ENCODE measurements at regions not wholly inside any gene's neighbourhood (a gene's known extent, or its start where the extent isn't known, plus 50 kb on each side); places are given as distances from the start of the nearest gene placed in this dataset.

DNA sequence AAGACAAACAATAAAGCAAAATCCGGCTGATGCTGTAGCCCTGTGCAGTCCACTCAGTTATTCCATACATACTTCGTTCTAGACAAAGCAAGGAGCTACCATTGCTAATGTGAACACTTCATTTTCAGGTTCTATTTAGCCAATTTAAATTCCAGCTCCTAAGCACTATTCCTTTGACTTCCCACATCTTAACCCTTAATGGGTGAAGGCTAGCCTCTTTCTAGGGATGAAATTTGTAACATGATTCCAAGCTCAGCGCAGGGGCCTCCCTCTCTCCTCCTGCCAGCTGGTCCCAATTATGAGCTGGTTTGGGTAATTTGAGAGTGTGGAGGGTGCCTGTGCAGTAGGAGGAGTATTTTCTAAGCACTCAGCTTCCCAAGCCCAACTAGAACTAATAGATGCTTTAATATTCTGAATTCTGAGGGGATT, 53.9 kb upstream of the PTGFRN start (continued):
- TF ChIP-seq PAX8 (IDR thresholded peaks at IDR 0.05): no peak
- no peak for TF ChIP-seq FOXK2 (IDR thresholded peaks at IDR 0.05)

GRCh38 chr1:116856312-116856711, 53.4 kb upstream of the PTGFRN start:
- H4K20me1 ChIP-seq (ENCODE audit: control insufficient read depth, insufficient read depth): no peaks in the 10 kb centered on the region
- no peak overlapping the region for H3K4me2 ChIP-seq (ENCODE audit: control insufficient read depth, insufficient read depth)
- no peak for ATAC-seq
- H3K4me1 ChIP-seq (ENCODE audit: control insufficient read depth, insufficient read depth, low read length): 0 out of 2 replicates have a peak, but pooled peaks cover 3% of the 10 kb centered on the region
- no peaks in the 10 kb centered on the region for H3K36me3 ChIP-seq (ENCODE audit: control insufficient read depth in 2 of 2, insufficient read depth in 2 of 2, low read length in 1 of 2)
- CTCF ChIA-PET: interaction anchor here (0.8 to 2.9 kb wide), 21 partner anchors 21 to 205 kb away, joined by 3 to 16 read pairs (median 4); no protein-coding TSS in a partner anchor
- no peak for DNase-seq (ENCODE audit: low read depth, low spot score)
- no peak overlapping the region for H3K4me3 ChIP-seq
- TF ChIP-seq RCOR1 (conservative IDR thresholded peaks at IDR 0.05; ENCODE audit: low read depth, low read length) (no peak), NBN (IDR thresholded peaks at IDR 0.05) (no peak), ZNF24 (IDR thresholded peaks at IDR 0.05) (no peak), CHD2 (IDR thresholded peaks at IDR 0.05; ENCODE audit: borderline replicate concordance, low read depth, low read length) (no peak), ZBTB33 (IDR thresholded peaks at IDR 0.05) (no peak), TBL1XR1 (IDR thresholded peaks at IDR 0.05; ENCODE audit: low read depth, low read length) (no peak)
- TF ChIP-seq, protein P1, sequence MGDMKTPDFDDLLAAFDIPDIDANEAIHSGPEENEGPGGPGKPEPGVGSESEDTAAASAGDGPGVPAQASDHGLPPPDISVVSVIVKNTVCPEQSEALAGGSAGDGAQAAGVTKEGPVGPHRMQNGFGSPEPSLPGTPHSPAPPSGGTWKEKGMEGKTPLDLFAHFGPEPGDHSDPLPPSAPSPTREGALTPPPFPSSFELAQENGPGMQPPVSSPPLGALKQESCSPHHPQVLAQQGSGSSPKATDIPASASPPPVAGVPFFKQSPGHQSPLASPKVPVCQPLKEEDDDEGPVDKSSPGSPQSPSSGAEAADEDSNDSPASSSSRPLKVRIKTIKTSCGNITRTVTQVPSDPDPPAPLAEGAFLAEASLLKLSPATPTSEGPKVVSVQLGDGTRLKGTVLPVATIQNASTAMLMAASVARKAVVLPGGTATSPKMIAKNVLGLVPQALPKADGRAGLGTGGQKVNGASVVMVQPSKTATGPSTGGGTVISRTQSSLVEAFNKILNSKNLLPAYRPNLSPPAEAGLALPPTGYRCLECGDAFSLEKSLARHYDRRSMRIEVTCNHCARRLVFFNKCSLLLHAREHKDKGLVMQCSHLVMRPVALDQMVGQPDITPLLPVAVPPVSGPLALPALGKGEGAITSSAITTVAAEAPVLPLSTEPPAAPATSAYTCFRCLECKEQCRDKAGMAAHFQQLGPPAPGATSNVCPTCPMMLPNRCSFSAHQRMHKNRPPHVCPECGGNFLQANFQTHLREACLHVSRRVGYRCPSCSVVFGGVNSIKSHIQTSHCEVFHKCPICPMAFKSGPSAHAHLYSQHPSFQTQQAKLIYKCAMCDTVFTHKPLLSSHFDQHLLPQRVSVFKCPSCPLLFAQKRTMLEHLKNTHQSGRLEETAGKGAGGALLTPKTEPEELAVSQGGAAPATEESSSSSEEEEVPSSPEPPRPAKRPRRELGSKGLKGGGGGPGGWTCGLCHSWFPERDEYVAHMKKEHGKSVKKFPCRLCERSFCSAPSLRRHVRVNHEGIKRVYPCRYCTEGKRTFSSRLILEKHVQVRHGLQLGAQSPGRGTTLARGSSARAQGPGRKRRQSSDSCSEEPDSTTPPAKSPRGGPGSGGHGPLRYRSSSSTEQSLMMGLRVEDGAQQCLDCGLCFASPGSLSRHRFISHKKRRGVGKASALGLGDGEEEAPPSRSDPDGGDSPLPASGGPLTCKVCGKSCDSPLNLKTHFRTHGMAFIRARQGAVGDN (IDR thresholded peaks at IDR 0.05): no peak
- RAD21 ChIA-PET (ENCODE audit: unreplicated experiment): interaction anchor here (0.7 to 3.3 kb wide), 14 partner anchors 10 to 204 kb away, joined by 3 to 27 read pairs (median 4); partner anchors contain the start of gene TTF2
- no peaks in the 10 kb centered on the region for H3K9me3 ChIP-seq (replicated peaks; ENCODE audit: control insufficient read depth, insufficient read depth, low read length)
- POLR2A ChIA-PET: interaction anchor here (0.9 to 2.3 kb wide), 7 partner anchors 20 to 204 kb away, joined by 3 to 12 read pairs (median 4); partner anchors contain the start of gene TTF2
- H3K79me2 ChIP-seq (ENCODE audit: control insufficient read depth, insufficient read depth, low read length): no peaks in the 10 kb centered on the region
- H2AFZ ChIP-seq (ENCODE audit: control insufficient read depth, low read depth, low read length): no peak overlapping the region
- FAIRE-seq: no peak
- SMC1A ChIA-PET (ENCODE audit: uncharacterized antibody, unreplicated experiment): interaction anchor here (0.9 to 7.0 kb wide), 24 partner anchors 10 to 203 kb away, joined by 3 to 122 read pairs (median 4); partner anchors contain the start of genes CD2 and TTF2
- in situ Hi-C loops (cut with MboI) (no loop called here), intact Hi-C loops (cut with micrococcal nuclease; ENCODE audit: unreplicated experiment) (no loop called here)
- no peak overlapping the region for H3K9ac ChIP-seq (ENCODE audit: control insufficient read depth, insufficient read depth, low read length)
- H3K27me3 ChIP-seq (replicated peaks in 1 of 2; ENCODE audit: control insufficient read depth in 2 of 2, insufficient read depth in 2 of 2, low read length in 1 of 2): no peaks in the 10 kb centered on the region
- 69% methylated on average over 3 of the region's 3 CpGs for WGBS (ENCODE audit: insufficient coverage, insufficient replicate concordance, low lambda C conversion rate, missing lambda C conversion rate)
- H3K27ac ChIP-seq (ENCODE audit: control insufficient read depth, insufficient read depth): no peak overlapping the region
- BruUV-seq (replicated peaks): no TSS peak

Measured in GM12878 (cell line).